GM21390 (cell line): ENCODE measurements at regions not wholly inside any gene's neighbourhood (a gene's known extent, or its start where the extent isn't known, plus 50 kb on each side); places are given as distances from the start of the nearest gene placed in this dataset.

Experiments used
- ATAC-seq: cut with Tn5 transposase; IDR thresholded peaks from one replicate; pipeline ENCODE4 v1.9.1; 2021; ENCODE audit not compliant: unreplicated experiment

DNA sequence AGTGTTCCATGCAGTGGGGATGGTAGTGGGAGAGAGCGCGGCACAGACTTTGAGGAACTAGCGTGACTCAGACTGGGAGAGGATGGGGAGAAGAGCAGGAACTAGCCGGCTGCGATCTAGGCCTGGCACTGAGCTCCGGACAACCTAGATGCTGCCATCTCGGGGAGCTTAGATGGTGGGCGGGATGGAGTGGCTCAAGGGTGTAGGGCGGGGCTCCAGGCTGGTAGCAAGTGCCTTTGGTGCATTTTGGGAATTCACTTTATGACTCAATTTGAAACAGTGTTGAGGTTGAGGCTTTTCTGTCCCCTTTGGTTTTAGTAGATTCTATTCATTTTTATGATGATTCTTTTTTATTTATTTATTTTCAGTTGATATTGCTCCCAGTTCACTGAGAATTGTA lies 185.3 kb upstream of the GPR26 start:
- no peak for ATAC-seq

DNA sequence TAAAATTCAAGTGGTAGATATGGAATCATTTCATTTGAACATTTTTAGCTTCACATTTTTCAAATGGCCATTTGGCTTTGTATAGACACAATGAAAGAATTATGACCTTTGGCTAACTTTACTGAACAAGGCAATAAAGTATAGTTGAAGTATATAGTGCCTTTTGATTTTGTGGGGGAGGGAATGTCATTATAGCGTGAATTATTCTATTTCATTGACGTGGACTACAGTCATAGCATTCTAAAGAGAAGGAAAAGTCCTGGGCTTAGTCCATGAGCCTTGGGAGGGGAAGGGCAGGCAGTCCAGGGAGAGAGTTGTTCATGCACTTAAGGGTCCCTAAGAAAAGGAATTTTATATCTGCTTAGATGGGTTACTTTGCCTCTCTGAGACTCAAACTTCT lies 181.4 kb upstream of the GPR26 start:
- no peak for ATAC-seq

DNA sequence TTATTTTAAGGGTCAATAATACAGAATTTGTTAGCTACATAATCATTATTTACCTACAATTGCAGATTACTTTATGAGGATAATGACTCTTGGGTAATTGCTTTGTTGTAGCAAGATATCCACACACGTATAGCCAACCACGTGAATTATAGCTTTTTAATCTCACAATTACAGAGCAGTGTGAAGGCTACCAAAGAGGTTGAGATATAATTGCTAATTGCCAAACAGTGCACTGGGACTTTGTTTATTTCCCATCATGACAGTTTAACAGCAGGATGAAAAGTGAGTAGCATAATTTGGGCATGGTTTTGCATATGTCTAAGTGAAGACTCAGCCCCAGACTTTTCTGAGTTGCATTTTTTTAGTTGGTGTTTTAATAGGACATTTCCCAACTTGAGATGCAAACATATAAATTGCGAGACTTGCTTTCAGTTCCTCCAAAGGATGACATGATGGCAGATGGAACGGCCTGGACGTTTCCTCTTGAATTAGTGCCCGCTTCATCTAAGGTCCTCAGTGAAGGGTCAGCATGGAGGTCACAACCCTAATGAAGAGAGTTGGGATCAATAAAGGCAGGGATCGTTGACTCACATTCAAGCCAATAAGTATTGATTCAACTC lies 180.7 kb upstream of the GPR26 start:
- ATAC-seq = no peak

DNA sequence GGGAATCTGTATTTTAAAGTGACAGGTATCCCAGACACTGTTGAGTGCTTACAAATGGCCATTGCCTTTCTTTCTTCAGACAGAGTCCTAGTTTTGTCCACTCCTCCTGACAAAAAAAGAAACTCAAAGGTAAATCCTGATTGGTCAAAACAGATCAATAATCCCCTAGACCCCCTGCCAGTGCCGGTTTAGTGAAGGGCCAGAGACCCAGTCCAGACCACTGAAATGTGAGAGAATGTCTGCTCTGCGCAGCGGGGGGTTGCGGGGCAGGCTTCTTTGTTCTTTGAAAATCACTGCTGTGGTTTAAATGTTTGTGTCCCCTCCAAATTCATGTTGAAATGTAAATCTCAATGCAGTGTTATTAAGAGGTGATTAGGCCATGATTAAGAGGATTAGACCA lies 177.7 kb upstream of the GPR26 start:
- ATAC-seq = no peak

DNA sequence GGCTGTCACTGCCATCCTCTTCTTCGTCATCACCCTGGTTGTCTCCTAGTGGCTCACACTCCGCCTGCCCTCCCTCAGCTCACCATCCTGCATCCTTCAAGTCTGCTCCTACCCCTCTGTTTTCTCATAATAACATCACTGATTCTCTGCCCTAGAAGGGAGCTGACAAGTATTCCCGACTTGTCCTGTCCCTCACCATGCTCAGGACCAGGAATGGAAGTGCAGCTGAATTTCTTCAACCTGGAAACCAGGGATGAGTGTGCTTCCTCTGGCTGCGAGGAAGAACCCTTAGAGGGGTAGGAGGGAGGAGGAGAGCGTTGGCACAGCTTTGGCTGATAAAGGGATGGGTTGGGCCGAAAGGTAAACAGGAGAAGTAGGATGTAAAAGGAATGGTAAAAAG lies 174.8 kb upstream of the GPR26 start:
- no peak for ATAC-seq

DNA sequence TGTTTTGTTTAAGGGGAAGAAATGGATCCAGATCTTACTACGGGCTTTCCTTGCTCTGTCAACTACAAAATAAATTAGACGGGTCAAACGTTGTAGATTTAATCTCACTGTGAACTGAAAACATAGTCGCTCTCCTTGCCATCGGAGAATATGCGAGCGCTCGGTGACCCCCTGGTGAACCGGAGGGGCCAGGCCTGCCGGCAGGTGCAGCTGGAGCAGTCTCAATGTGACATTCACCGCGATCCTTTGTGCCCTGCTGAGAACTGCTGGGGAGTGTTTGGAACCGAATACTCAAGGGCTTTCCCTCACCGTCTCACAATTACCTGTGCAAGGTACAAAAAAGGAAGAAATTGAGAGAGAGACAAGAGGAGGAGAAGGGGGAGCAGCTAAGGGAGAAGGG lies 174.1 kb upstream of the GPR26 start:
- no peak for ATAC-seq

DNA sequence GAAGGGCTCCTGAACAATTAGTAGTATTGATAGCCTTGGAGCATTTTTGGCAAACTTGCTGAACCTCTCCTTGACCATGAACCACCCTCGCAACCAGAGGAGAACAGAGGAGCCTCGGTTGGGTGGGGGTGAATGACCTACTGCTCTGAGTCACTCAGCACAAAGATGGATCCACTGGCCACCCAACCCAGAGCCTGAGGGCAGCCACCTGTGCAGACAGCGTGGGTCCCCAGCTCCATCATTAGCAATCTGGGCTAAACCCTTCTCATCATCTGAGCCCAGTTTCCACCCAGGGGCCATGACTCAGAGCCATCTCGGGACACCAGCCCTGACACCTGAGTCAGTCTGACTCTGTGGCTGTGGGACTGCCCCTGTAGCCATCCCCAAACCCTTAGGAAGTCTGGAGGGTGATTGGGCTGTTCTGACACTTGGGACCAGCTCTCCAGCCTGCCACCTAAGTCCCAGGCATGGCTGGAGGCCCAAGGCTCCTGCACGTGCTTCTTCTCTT lies 171.8 kb upstream of the GPR26 start:
- no peak for ATAC-seq

DNA sequence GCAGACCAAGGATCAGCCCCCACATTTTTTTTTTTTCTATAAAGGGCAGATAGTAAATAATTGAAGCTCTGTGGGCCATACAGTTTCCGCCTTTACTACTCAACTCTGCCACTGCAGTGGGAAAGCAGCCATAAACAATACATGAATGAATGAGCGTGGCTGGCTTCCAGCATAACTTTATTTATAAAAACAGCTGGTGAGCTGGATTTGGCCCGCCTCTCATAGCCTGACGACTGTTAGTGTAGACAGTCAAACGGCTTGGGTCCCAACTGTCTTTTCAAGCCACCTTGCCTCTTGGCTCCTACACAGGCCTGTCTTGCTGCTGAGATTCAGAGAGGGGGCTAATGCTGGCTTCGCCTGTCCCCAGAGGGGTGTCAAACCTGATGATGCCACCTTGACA lies 169.8 kb upstream of the GPR26 start:
- no peak for ATAC-seq

DNA sequence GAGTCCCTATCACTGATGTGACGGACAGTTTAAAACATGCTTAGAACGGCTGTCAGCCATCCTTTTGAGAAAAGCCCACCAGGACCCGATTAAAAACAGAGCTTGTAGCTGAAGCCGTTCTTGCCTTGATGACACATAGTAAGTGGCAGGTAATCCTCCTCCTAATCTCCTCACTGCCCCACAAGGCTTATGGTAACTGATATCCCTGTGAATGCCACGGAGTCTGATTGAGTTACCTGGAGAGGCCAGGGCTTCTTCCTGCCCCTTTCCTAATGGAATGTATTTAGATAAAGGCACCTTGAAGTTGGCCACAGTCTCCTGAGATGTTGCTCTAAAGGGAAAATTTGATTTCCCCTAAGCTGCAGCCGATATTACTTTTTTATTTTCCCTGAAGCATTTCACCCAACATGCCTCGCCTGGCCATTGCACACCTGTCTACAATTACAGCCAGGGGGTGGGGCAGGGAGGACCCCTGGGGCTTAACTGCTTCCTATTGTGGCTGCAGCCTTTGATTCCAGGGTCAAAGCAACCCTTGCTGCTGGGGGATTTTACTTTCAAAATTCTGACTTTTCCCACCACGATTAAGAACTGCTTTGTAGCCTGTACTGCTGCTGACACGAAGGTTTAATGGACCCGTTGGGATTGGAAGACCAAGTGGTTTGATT lies 169.0 kb upstream of the GPR26 start:
- ATAC-seq = no peak

DNA sequence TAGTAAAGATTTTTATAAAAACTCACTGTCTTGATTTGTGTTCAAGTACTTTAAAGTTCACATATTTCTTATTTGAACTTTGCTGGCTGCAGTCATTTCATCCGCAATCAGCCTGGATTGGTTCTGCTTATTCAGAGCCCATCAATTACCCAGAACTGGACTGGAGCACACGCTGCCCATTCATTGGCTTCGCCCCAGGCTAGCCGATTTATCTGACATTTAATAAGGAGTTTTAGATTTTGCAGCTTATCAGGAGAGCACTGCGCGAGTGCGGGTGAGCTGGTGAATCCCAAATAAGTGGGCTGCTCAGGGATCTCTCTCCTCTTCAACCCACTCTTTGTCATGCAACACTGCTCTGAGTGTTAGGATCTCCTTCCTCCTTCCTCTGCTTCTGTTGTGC lies 166.0 kb upstream of the GPR26 start:
- ATAC-seq = no peak

DNA sequence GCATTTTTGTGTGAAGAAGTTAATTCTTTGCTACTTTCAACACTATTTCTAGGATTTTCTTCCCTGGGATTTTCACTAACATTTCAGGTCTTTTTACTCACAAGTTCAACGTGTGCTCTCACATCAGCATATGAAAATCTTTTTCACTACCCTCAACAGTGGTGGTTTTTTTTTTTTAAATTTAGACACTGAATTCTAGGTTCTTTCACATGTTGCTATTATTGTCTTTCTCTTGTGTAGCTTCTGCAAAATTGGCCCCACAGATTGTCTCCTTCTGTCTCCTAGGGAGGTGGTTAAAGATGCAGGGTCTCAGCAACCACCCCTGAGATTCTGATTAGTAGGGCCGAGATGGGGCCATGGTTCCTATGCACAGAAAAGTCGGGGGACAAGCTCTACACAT lies 165.0 kb upstream of the GPR26 start:
- ATAC-seq = peak; percentile 71

DNA sequence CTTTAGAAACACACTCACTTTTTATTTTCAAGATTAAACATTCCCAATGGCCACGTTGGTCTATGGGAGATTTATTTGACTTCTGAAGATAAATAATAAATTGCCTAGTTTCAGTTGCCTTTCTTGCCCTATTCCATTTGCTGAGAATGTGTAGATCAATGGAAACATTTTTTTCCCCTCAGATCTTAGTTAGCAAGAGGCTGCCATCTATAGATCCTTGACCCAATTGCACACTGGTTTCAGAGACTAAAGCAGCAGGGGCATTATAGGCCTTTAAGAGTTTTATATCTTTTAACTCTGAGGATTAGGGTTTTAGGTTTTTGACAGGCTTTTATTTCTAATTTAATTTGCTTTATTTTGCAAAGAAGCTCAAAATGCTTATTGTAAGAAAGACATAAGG lies 163.2 kb upstream of the GPR26 start:
- no peak for ATAC-seq

DNA sequence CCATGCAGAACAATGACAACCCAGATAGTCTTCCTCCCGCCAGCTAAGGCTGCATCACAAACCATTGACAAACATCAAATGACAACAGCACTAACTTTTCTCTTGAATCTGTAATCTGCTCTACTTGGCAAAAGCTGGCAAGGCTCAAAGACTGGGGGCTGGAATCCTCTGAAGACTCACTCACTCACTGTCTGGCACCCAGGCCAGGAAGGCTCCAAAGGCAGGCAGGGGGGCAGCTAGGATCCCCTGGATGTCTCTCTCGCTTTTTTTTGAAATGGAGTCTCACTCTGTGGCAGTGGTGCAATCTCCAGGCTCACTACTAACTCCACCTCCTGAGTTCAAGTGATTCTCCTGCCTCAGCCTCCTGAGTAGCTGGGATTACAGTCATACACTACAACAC lies 159.7 kb upstream of the GPR26 start:
- no peak for ATAC-seq

DNA sequence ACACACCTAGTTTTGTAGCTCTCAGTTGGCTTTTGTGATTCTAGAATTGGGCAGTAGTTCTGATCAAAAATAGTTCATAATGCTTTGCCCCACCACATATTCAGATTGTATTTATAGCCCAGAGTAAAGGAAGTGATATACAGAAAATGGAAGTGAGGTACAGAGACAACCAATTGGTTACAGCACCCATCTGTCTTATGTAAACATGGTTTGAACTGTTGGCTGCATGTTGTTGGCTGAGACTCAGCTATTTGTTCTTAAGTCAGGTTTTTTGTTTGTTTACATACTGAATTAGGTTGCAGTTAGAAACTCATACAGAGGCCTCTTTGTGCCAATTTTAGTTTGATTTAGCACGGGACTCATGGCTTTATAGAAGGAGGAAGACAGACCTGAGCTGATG lies 158.9 kb upstream of the GPR26 start:
- ATAC-seq = peak; percentile 70

DNA sequence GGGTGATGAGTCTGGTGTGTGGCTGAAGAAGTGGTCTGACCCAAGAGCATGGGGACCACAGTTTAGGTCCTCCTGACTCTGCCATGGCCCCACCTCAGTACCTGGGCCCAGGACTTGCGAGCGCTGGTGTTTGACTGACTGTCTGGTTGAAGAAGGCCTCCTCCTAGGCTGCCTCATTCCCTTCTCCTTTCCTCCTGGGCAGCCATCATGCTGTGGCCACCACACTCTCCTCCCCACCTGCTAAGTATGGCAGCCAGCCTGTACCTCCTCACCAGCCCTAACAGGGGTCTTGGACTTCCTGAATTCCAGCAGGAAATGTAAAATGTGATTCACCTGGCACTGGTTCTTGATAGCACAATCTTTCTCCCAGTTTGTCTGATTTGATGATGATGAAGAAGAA lies 156.8 kb upstream of the GPR26 start:
- ATAC-seq = no peak

DNA sequence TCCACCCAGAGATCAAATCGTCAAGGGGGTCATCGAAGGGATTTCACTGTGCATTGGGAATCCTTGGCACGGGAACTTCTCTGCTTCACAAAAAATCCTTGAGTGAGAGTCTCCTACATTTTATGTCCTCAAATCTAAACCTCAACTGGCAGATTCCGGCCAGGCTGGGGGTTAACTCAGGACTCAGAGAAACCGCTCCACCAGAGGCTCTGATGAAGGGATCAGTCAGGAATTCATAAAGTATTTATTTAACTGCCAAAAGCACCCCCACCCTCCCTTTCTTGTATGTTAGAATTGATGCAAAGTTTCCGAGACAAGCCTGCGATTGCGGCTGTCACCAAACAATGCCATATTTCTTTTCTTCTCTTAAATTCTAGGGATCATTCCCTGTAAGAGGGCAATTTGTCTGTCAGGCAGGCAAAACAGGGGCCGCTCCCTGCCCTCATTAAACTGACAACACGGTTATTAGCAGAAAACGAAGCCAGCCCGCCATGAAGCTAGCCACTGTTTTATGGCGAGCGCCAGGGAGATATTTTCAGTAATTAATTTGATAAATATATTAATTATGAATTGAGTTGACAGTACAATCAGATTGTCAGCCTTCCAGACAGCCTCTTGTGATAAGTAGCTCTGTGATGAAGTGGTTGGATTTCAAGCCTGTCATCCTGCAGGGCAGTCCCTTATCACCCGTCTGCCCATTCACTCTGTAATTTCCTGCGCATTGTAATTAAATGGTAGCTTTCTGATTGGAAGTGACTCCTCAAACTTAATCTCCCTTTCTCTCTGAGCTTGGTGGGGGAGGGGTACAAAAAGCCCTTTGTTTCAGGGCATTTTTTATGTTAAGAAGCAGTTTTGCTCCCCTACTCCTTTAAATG lies 153.0 kb upstream of the GPR26 start:
- ATAC-seq = no peak

DNA sequence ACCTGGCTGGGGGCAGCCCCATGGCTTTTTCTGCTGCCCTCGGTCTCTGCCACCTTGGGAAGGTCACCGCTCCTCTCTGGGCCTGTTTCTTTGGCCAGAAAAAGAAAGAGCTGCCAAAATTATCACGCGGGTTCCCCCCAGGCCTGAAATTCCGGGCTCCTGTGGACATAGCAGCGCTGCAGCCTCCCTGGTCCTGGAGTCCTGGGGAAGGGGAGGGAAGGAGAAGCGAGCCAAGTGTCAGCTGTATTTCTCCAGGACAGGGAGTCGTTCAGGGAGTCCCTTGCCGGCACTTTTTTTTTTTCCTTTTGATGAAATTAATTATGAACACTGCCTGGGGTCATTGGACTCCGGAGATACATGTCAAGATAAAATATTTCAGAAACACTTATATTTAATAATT lies 152.3 kb upstream of the GPR26 start:
- ATAC-seq = no peak

DNA sequence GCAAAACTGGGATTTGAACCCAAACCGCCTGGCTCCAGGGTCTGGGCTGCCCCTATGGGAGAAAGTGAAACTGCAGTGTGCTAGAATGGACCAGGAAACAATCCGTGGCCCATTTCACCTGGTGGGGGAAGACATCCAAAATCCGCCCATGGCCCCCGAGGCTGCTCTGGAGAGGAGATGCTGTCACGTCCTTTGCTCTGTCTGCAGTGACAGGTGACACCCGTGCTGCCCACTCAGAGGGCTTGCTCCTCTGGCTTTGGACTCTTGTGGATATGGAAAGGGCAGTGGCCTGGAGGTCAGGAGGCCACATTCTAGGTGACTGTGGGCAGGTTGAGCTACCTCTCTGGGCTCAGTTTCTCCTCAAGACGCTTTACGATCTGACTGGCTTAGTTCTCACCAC lies 151.2 kb upstream of the GPR26 start:
- no peak for ATAC-seq

DNA sequence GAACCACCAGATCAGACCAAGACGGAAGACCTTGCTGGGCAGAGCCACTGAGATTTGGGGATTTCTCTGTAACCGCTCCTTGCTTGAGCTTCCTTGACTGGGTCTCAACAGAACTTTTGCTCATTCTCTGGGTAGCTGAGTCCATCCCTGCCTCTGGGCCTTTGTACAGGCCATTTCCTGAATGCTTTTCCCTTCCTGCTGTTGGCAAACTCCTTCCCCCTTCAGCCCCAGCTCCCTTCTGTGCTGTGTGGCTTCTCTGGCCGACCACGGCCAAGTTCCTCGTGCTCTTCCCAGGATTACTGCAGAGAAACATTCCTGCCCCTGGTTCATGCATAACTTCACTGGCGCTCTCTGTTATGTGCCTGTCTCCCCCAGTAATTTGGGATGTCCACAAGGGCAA lies 150.5 kb upstream of the GPR26 start:
- ATAC-seq = no peak

DNA sequence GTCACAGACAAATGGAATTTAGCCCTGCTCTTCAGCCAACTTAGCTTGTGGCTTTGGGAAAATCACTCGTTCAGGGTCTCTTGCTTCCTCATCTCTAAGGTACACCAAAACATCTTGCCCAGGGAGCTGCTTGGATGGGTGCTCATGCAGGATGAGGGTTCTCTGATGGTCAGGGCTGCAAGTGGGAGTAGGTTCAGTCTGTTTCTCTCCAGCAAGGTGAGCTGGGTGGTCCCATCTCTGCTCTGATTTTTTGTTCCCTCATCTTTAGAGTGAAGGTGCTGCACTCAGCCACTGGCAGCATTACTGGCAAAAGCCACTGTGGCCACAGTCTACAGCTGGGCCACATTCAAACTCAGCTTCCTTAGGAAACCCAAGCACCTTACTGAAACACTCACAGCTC lies 149.9 kb upstream of the GPR26 start:
- no peak for ATAC-seq

DNA sequence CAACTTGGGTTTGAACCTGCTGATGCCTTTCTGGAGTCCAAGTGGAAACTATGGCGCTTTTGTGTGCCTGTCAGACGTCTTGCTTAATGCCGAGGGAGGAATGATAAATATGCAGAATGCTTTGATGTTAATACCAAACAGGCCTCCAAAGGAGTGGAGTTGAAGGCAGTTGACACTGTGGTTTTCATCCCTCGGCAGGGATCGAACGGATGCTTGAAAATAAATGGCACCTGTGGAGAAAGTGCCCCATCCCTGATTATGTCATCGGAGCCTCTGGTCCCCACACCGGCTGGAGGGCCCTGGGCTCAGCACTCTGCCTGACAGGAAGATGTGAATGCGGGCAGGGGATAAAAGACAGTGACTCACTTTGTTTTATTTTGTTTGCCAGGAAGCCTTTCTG lies 148.7 kb upstream of the GPR26 start:
- ATAC-seq = no peak

DNA sequence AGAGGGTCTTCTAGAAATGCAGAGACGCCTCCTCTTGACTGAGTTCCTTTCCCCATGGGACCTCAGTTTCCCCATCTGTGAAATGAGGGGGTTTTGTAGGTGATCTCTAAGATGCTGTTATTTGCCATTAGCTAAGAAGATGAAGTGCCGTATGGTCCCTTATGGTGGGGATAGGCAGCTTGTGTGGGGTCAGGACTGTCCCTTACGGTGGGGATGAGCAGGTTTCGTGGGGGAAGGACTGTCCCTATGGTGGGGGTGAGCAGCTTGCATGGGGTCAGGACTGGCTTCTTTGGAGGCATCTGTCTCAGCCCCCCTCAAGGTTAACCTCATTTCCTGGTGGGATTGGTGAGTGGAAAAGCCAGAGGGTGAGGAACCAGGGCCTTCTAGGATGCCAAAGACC lies 148.3 kb upstream of the GPR26 start:
- no peak for ATAC-seq
